Esophagus squamous epithelium (tissue), 4 donors: ENCODE measurements at regions not wholly inside any gene's neighbourhood (a gene's known extent, or its start where the extent isn't known, plus 50 kb on each side); places are given as distances from the start of the nearest gene placed in this dataset.

Source experiments
- CTCF ChIP-seq, 6 experiments: fragments of 450-650 bp in 4 of 6; fragments of 200-600 bp in 2 of 6; sonication (generic) in 2 of 6; IDR thresholded peaks; one replicate each; pipeline ENCODE4 v1.5.1; 2016 to 2019; ENCODE audit warnings: antibody characterized with exemption in 6 of 6, mild to moderate bottlenecking in 4 of 6, moderate library complexity in 4 of 6
- POLR2A ChIP-seq, 4 donors: fragments of 450-650 bp; IDR thresholded peaks; one replicate each; pipeline ENCODE4 v1.6.1; 2017; ENCODE audit warnings: antibody characterized with exemption in 4 of 4, mild to moderate bottlenecking in 4 of 4, moderate library complexity in 3 of 4

DNA sequence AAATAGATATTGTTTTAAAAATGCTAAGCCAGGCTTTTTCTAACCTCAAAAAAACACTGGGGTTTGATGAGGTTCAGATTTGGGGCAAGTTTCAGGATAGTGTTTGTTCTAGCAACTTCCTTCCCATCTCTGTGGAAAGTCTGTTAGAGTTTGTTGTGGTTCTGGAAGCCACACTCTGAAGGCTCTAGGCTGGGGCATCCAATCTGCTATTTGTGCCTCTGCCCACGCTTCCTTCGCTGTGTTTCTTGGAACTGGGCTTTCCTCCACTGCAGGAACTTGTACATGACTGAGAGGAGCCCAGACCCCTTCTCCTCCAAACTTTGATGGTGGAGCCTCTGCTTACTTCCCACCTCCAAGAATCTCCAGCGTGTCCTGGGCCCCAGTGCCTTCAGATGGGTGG is 108.5 kb upstream of the SLC25A13 start:
- TF ChIP-seq CTCF (IDR thresholded peaks at IDR 0.05) (no peak), POLR2A (IDR thresholded peaks at IDR 0.05) (no peak)
